ENCODE measurements at regions not wholly inside any gene's neighbourhood (a gene's known extent, or its start where the extent isn't known, plus 50 kb on each side); places are given as distances from the start of the nearest gene placed in this dataset.
A peak's percentile ranks its signal among the peaks of the same experiment; 100 is the strongest.

DNA sequence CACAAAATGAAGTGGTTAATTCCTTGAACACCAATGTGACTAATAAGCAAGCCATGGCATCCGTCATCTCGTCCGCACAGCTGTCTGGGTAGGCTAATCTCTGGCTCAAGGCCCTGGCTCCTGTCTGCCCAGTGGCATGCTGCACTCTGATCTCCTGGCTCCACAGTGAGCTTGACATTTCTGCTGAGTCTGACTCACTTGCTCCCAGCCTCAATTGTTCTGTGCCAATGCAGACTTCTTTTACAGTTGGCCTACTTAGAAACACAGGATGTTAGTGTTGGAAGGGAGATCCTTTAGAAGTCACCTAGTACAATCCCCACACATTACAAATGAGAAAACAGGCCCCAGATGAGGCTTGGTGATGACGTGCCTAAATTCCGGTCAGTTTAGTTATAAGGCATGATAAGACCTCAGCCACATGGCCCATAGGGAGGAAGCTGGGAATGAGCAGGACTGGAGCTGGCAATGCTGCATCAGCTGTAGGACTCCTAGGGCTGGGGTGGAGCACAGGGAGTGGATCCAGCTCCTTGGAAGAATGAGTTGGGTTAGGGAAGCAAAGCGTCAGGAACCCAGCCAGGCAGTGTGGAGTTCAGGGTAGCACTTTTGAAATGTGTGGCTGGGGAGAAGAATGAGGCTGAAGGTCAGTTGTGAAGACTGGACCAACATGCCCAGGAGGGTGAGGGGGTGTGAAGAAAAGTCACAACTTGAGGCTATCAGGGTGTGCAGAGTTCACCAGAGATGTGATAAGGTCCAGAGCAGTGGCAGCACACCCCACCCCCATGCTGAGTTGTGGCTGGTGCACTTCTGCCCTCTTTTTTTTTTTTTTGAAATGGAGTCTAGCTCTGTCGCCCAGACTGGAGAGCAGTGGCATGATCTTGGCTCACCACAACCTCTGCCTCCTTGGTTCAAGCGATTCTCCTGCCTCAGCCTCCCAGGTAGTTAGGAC, 70.2 kb upstream of the EED start:
- TF ChIP-seq, protein P1, sequence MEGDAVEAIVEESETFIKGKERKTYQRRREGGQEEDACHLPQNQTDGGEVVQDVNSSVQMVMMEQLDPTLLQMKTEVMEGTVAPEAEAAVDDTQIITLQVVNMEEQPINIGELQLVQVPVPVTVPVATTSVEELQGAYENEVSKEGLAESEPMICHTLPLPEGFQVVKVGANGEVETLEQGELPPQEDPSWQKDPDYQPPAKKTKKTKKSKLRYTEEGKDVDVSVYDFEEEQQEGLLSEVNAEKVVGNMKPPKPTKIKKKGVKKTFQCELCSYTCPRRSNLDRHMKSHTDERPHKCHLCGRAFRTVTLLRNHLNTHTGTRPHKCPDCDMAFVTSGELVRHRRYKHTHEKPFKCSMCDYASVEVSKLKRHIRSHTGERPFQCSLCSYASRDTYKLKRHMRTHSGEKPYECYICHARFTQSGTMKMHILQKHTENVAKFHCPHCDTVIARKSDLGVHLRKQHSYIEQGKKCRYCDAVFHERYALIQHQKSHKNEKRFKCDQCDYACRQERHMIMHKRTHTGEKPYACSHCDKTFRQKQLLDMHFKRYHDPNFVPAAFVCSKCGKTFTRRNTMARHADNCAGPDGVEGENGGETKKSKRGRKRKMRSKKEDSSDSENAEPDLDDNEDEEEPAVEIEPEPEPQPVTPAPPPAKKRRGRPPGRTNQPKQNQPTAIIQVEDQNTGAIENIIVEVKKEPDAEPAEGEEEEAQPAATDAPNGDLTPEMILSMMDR (IDR thresholded peaks at IDR 0.05), result peak in 1 of 4 experiments; percentile 3
- no peak for TF ChIP-seq POLR2A (IDR thresholded peaks at IDR 0.05)

Data from uterus (tissue), 2 donors.